Testis (tissue), 2 donors: ENCODE measurements at regions not wholly inside any gene's neighbourhood (a gene's known extent, or its start where the extent isn't known, plus 50 kb on each side); places are given as distances from the start of the nearest gene placed in this dataset.

Experiments
- POLR2A ChIP-seq: fragments of 450-650 bp; IDR thresholded peaks from one replicate; pipeline ENCODE4 v1.6.1; 2017; ENCODE audit warnings: antibody characterized with exemption, mild to moderate bottlenecking, moderate library complexity
- TF ChIP-seq, protein P1 (sequence below), 3 experiments: fragments of 450-650 bp in 2 of 3; fragments of 200-600 bp in 1 of 3; sonication (generic) in 1 of 3; IDR thresholded peaks; one replicate each; pipeline ENCODE4 v1.5.1; 2016 to 2019; ENCODE audit warnings: antibody characterized with exemption in 3 of 3, mild to moderate bottlenecking in 2 of 3, moderate library complexity in 1 of 3

GRCh38 chr16:76653390-76654026, 376.3 kb downstream of the CNTNAP4 start:
- TF ChIP-seq, protein P1, sequence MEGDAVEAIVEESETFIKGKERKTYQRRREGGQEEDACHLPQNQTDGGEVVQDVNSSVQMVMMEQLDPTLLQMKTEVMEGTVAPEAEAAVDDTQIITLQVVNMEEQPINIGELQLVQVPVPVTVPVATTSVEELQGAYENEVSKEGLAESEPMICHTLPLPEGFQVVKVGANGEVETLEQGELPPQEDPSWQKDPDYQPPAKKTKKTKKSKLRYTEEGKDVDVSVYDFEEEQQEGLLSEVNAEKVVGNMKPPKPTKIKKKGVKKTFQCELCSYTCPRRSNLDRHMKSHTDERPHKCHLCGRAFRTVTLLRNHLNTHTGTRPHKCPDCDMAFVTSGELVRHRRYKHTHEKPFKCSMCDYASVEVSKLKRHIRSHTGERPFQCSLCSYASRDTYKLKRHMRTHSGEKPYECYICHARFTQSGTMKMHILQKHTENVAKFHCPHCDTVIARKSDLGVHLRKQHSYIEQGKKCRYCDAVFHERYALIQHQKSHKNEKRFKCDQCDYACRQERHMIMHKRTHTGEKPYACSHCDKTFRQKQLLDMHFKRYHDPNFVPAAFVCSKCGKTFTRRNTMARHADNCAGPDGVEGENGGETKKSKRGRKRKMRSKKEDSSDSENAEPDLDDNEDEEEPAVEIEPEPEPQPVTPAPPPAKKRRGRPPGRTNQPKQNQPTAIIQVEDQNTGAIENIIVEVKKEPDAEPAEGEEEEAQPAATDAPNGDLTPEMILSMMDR (IDR thresholded peaks at IDR 0.05), result peak in 1 of 3 experiments; percentile 20
- TF ChIP-seq POLR2A, result no peak
